ENCODE measurements at regions not wholly inside any gene's neighbourhood (a gene's known extent, or its start where the extent isn't known, plus 50 kb on each side); places are given as distances from the start of the nearest gene placed in this dataset.
"Not testable (repeated sequence)": the region's sequence is repeated elsewhere in the genome, so short reads cannot be mapped to it uniquely, and the experiment has no call there.

- DNase-seq = peak; percentile 21
Observed at GRCh38 chr4:86481440-86481839, 112.7 kb upstream of the PTPN13 start.

- peak; percentile 26 for DNase-seq
Observed at GRCh38 chr4:86482306-86483172, 111.6 kb upstream of the PTPN13 start.

- DNase-seq = no peak
Observed at GRCh38 chr4:86483173-86483490, 111.0 kb upstream of the PTPN13 start.

- DNase-seq = no peak
Observed at GRCh38 chr4:86483773-86484172, 110.3 kb upstream of the PTPN13 start.

GRCh38 chr4:86484241-86484640, 109.9 kb upstream of the PTPN13 start:
- DNase-seq = no peak

- no peak for DNase-seq
Observed at GRCh38 chr4:86487738-86488348, 106.3 kb upstream of the PTPN13 start.

- no peak for DNase-seq
Observed at GRCh38 chr4:86493460-86493859, 100.7 kb upstream of the PTPN13 start.

- peak; percentile 31 for DNase-seq
Observed at GRCh38 chr4:86496094-86497080, 97.7 kb upstream of the PTPN13 start.

- no peak for DNase-seq
Observed at GRCh38 chr4:86497131-86497530, 97.0 kb upstream of the PTPN13 start.

- DNase-seq = peak; percentile 44
Observed at GRCh38 chr4:86497980-86498862, 95.9 kb upstream of the PTPN13 start.

- DNase-seq = no peak
Observed at GRCh38 chr4:86498863-86499166, 95.3 kb upstream of the PTPN13 start.

GRCh38 chr4:86500527-86500926, 93.6 kb upstream of the PTPN13 start:
- no peak for DNase-seq

GRCh38 chr4:86502081-86502480, 92.0 kb upstream of the PTPN13 start:
- DNase-seq = no peak

GRCh38 chr4:86506591-86506990, 87.5 kb upstream of the PTPN13 start:
- no peak for DNase-seq

- no peak for DNase-seq
Observed at GRCh38 chr4:86508436-86508835, 85.7 kb upstream of the PTPN13 start.

GRCh38 chr4:86511590-86511989, 82.5 kb upstream of the PTPN13 start:
- no peak for DNase-seq

GRCh38 chr4:86512631-86513030, 81.5 kb upstream of the PTPN13 start:
- DNase-seq = no peak

GRCh38 chr4:86515963-86516362, 78.2 kb upstream of the PTPN13 start:
- DNase-seq = not testable (repeated sequence)

GRCh38 chr4:86521373-86521969, 72.6 kb upstream of the PTPN13 start:
- no peak for DNase-seq

- DNase-seq = no peak
Observed at GRCh38 chr4:86522349-86522748, 71.8 kb upstream of the PTPN13 start.

GRCh38 chr4:86523333-86523732, 70.8 kb upstream of the PTPN13 start:
- DNase-seq = no peak

- DNase-seq = not testable (repeated sequence)
Observed at GRCh38 chr4:86527713-86528112, 66.4 kb upstream of the PTPN13 start.
